ENCODE measurements at regions not wholly inside any gene's neighbourhood (a gene's known extent, or its start where the extent isn't known, plus 50 kb on each side); places are given as distances from the start of the nearest gene placed in this dataset.

GRCh38 chr1:216896146-216896545 lies 172.9 kb upstream of the ESRRG start:
- no peaks in the 10 kb centered on the region for H3K27me3 ChIP-seq (ENCODE audit: insufficient read depth, low read length)
- Mint-ChIP-seq H3K27me3 (ENCODE audit: low read depth, unreplicated experiment) (no peaks in the 10 kb centered on the region), H3K4me1 (ENCODE audit: low read depth, unreplicated experiment) (no peaks in the 10 kb centered on the region), H3K27ac (ENCODE audit: unreplicated experiment) (no peak overlapping the region), H3K36me3 (ENCODE audit: low read depth, unreplicated experiment) (no peaks in the 10 kb centered on the region), H3K4me3 (ENCODE audit: unreplicated experiment) (no peak overlapping the region), H3K9me3 (ENCODE audit: unreplicated experiment) (no peaks in the 10 kb centered on the region)
- no peak overlapping the region for H3K4me3 ChIP-seq (ENCODE audit: insufficient read depth, low read depth, low read length)
- FAIRE-seq (no peak), DNase-seq (ENCODE audit: low read depth) (no peak)
- no peaks in the 10 kb centered on the region for H4K20me1 ChIP-seq (ENCODE audit: insufficient read depth, low read length)
- no peak overlapping the region for H3K27ac ChIP-seq (ENCODE audit: low read depth, low read length)
- no peak overlapping the region for H3K9ac ChIP-seq (ENCODE audit: low read length)
- H3K4me2 ChIP-seq (ENCODE audit: low read length), result no peak overlapping the region
- H2AFZ ChIP-seq (ENCODE audit: low read depth, low read length), result no peak overlapping the region
- H3K4me1 ChIP-seq (ENCODE audit: insufficient read depth, low read length), result no peaks in the 10 kb centered on the region
- TF ChIP-seq EZH2 (IDR thresholded peaks at IDR 0.05; ENCODE audit: insufficient read depth, low read length) (no peak), CTCF (IDR thresholded peaks at IDR 0.05; ENCODE audit: insufficient read depth, low read depth, low read length) (no peak)
- no peaks in the 10 kb centered on the region for H3K79me2 ChIP-seq (ENCODE audit: insufficient read depth, low read length)
- H3K9me3 ChIP-seq (ENCODE audit: insufficient read depth, low read depth, low read length), result no peaks in the 10 kb centered on the region
- no peaks in the 10 kb centered on the region for H3K36me3 ChIP-seq (ENCODE audit: insufficient read depth, low read length)

GRCh38 chr1:216894494-216894893 lies 171.3 kb upstream of the ESRRG start:
- Histone ChIP-seq H3K36me3 (ENCODE audit: insufficient read depth, low read length) (no peaks in the 10 kb centered on the region), H4K20me1 (ENCODE audit: insufficient read depth, low read length) (no peaks in the 10 kb centered on the region), H3K4me1 (ENCODE audit: insufficient read depth, low read length) (no peaks in the 10 kb centered on the region), H3K4me3 (ENCODE audit: insufficient read depth, low read depth, low read length) (no peak overlapping the region), H3K79me2 (ENCODE audit: insufficient read depth, low read length) (no peaks in the 10 kb centered on the region), H3K9ac (ENCODE audit: low read length) (no peak overlapping the region), H3K27me3 (ENCODE audit: insufficient read depth, low read length) (no peaks in the 10 kb centered on the region), H3K27ac (ENCODE audit: low read depth, low read length) (no peak overlapping the region), H2AFZ (ENCODE audit: low read depth, low read length) (no peak overlapping the region), H3K9me3 (ENCODE audit: insufficient read depth, low read depth, low read length) (no peaks in the 10 kb centered on the region), H3K4me2 (ENCODE audit: low read length) (no peak overlapping the region)
- TF ChIP-seq EZH2 (IDR thresholded peaks at IDR 0.05; ENCODE audit: insufficient read depth, low read length), result no peak
- TF ChIP-seq CTCF (IDR thresholded peaks at IDR 0.05; ENCODE audit: insufficient read depth, low read depth, low read length), result no peak
- no peaks in the 10 kb centered on the region for H3K9me3 Mint-ChIP-seq (ENCODE audit: unreplicated experiment)
- H3K36me3 Mint-ChIP-seq (ENCODE audit: low read depth, unreplicated experiment), result no peaks in the 10 kb centered on the region
- no peaks in the 10 kb centered on the region for H3K27me3 Mint-ChIP-seq (ENCODE audit: low read depth, unreplicated experiment)
- H3K4me1 Mint-ChIP-seq (ENCODE audit: low read depth, unreplicated experiment), result no peaks in the 10 kb centered on the region
- FAIRE-seq, result no peak
- no peak overlapping the region for H3K27ac Mint-ChIP-seq (ENCODE audit: unreplicated experiment)
- H3K4me3 Mint-ChIP-seq (ENCODE audit: unreplicated experiment), result no peak overlapping the region
- no peak for DNase-seq (ENCODE audit: low read depth)

GRCh38 chr1:216892581-216893160 lies 169.4 kb upstream of the ESRRG start:
- no peak overlapping the region for H3K27ac Mint-ChIP-seq (ENCODE audit: unreplicated experiment)
- H3K36me3 ChIP-seq (ENCODE audit: insufficient read depth, low read length), result no peaks in the 10 kb centered on the region
- no peaks in the 10 kb centered on the region for H3K27me3 Mint-ChIP-seq (ENCODE audit: low read depth, unreplicated experiment)
- H2AFZ ChIP-seq (ENCODE audit: low read depth, low read length), result no peak overlapping the region
- H3K27ac ChIP-seq (ENCODE audit: low read depth, low read length), result no peak overlapping the region
- no peak for TF ChIP-seq CTCF (IDR thresholded peaks at IDR 0.05; ENCODE audit: insufficient read depth, low read depth, low read length)
- TF ChIP-seq EZH2 (IDR thresholded peaks at IDR 0.05; ENCODE audit: insufficient read depth, low read length), result no peak
- H3K36me3 Mint-ChIP-seq (ENCODE audit: low read depth, unreplicated experiment), result no peaks in the 10 kb centered on the region
- H4K20me1 ChIP-seq (ENCODE audit: insufficient read depth, low read length), result no peaks in the 10 kb centered on the region
- no peaks in the 10 kb centered on the region for H3K27me3 ChIP-seq (ENCODE audit: insufficient read depth, low read length)
- DNase-seq (ENCODE audit: low read depth) (no peak), FAIRE-seq (no peak)
- no peak overlapping the region for H3K4me3 ChIP-seq (ENCODE audit: insufficient read depth, low read depth, low read length)
- no peaks in the 10 kb centered on the region for H3K79me2 ChIP-seq (ENCODE audit: insufficient read depth, low read length)
- H3K4me1 Mint-ChIP-seq (ENCODE audit: low read depth, unreplicated experiment), result peaks cover 6% of the 10 kb centered on the region
- H3K9me3 Mint-ChIP-seq (ENCODE audit: unreplicated experiment), result no peaks in the 10 kb centered on the region
- no peak overlapping the region for H3K9ac ChIP-seq (ENCODE audit: low read length)
- no peaks in the 10 kb centered on the region for H3K9me3 ChIP-seq (ENCODE audit: insufficient read depth, low read depth, low read length)
- no peaks in the 10 kb centered on the region for H3K4me1 ChIP-seq (ENCODE audit: insufficient read depth, low read length)
- H3K4me3 Mint-ChIP-seq (ENCODE audit: unreplicated experiment), result no peak overlapping the region
- H3K4me2 ChIP-seq (ENCODE audit: low read length), result no peak overlapping the region
